ENCODE measurements at regions not wholly inside any gene's neighbourhood (a gene's known extent, or its start where the extent isn't known, plus 50 kb on each side); places are given as distances from the start of the nearest gene placed in this dataset.

DNA sequence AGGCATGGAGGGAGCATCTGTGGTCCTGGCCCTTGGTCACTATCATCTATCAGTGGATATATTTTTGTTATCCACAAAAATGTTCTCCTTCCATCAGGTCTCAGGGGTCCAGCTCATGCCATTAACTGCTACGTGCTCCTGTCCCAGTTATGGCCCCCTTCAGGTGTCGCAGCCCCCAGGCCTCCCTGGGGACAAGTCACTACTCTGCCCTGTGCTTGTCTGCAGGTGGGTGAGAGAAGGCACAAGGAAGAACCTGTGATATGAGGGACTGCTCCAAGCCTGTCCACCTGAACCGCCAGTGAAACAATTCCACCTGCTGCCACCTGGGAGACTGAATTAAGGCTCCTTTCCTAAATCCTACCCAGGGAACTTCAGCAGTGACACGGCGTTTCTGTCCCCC is 229.6 kb upstream of the ID2 start:
- TF ChIP-seq ZNF132 (tag by site-specific recombination; IDR thresholded peaks at IDR 0.05; ENCODE audit: borderline replicate concordance) (no peak), FEZF1 (tag by site-specific recombination; IDR thresholded peaks at IDR 0.05) (no peak), ZNF76 (tag by site-specific recombination; IDR thresholded peaks at IDR 0.05; ENCODE audit: borderline replicate concordance, low read depth) (no peak), ZNF24 (tag by site-specific recombination; IDR thresholded peaks at IDR 0.05) (no peak), ZNF785 (tag by site-specific recombination; IDR thresholded peaks at IDR 0.05) (no peak), OVOL3 (tag by site-specific recombination; IDR thresholded peaks at IDR 0.05) (no peak), KLF8 (tag by site-specific recombination; IDR thresholded peaks at IDR 0.05) (no peak), MYNN (tag by site-specific recombination; IDR thresholded peaks at IDR 0.05; ENCODE audit: borderline replicate concordance) (no peak), ZNF654 (tag by site-specific recombination; IDR thresholded peaks at IDR 0.05; ENCODE audit: low read depth) (no peak), ZNF510 (tag by site-specific recombination; IDR thresholded peaks at IDR 0.05; ENCODE audit: insufficient replicate concordance) (no peak), ZNF623 (tag by site-specific recombination; IDR thresholded peaks at IDR 0.05) (no peak), EGR2 (tag by site-specific recombination; IDR thresholded peaks at IDR 0.05; ENCODE audit: low read depth) (no peak), ZNF513 (tag by site-specific recombination; IDR thresholded peaks at IDR 0.05) (no peak), ZNF707 (tag by site-specific recombination; IDR thresholded peaks at IDR 0.05) (no peak), ZSCAN23 (tag by site-specific recombination; IDR thresholded peaks at IDR 0.05) (no peak), YY1 (tag by site-specific recombination; IDR thresholded peaks at IDR 0.05) (no peak)
- TF ChIP-seq, protein P1, sequence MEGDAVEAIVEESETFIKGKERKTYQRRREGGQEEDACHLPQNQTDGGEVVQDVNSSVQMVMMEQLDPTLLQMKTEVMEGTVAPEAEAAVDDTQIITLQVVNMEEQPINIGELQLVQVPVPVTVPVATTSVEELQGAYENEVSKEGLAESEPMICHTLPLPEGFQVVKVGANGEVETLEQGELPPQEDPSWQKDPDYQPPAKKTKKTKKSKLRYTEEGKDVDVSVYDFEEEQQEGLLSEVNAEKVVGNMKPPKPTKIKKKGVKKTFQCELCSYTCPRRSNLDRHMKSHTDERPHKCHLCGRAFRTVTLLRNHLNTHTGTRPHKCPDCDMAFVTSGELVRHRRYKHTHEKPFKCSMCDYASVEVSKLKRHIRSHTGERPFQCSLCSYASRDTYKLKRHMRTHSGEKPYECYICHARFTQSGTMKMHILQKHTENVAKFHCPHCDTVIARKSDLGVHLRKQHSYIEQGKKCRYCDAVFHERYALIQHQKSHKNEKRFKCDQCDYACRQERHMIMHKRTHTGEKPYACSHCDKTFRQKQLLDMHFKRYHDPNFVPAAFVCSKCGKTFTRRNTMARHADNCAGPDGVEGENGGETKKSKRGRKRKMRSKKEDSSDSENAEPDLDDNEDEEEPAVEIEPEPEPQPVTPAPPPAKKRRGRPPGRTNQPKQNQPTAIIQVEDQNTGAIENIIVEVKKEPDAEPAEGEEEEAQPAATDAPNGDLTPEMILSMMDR (tag by site-specific recombination; IDR thresholded peaks at IDR 0.05) = no peak
- TF ChIP-seq, protein P2, sequence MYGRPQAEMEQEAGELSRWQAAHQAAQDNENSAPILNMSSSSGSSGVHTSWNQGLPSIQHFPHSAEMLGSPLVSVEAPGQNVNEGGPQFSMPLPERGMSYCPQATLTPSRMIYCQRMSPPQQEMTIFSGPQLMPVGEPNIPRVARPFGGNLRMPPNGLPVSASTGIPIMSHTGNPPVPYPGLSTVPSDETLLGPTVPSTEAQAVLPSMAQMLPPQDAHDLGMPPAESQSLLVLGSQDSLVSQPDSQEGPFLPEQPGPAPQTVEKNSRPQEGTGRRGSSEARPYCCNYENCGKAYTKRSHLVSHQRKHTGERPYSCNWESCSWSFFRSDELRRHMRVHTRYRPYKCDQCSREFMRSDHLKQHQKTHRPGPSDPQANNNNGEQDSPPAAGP (tag by site-specific recombination; IDR thresholded peaks at IDR 0.05) = no peak
- TF ChIP-seq, protein P3, sequence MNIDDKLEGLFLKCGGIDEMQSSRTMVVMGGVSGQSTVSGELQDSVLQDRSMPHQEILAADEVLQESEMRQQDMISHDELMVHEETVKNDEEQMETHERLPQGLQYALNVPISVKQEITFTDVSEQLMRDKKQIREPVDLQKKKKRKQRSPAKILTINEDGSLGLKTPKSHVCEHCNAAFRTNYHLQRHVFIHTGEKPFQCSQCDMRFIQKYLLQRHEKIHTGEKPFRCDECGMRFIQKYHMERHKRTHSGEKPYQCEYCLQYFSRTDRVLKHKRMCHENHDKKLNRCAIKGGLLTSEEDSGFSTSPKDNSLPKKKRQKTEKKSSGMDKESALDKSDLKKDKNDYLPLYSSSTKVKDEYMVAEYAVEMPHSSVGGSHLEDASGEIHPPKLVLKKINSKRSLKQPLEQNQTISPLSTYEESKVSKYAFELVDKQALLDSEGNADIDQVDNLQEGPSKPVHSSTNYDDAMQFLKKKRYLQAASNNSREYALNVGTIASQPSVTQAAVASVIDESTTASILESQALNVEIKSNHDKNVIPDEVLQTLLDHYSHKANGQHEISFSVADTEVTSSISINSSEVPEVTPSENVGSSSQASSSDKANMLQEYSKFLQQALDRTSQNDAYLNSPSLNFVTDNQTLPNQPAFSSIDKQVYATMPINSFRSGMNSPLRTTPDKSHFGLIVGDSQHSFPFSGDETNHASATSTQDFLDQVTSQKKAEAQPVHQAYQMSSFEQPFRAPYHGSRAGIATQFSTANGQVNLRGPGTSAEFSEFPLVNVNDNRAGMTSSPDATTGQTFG (tag by site-specific recombination; IDR thresholded peaks at IDR 0.05; ENCODE audit: borderline replicate concordance) = no peak
- Histone ChIP-seq H3K4me1 (ENCODE audit: control insufficient read depth, insufficient read depth, low read length) (no peaks in the 10 kb centered on the region), H3K9me3 (ENCODE audit: control insufficient read depth, insufficient read depth, low read depth, low read length) (no peaks in the 10 kb centered on the region), H3K27ac (ENCODE audit: extremely low read depth, low read depth, low read length) (no peak overlapping the region), H3K4me3 (ENCODE audit: low read depth, low read length) (no peak overlapping the region), H3K36me3 (ENCODE audit: control insufficient read depth in 2 of 2, insufficient read depth in 1 of 2, low read length in 2 of 2) (no peaks in the 10 kb centered on the region)
- ChIA-PET CTCF (no interaction called here), POLR2A (no interaction called here)
